WERI-Rb-1 (cell line): ENCODE measurements at regions not wholly inside any gene's neighbourhood (a gene's known extent, or its start where the extent isn't known, plus 50 kb on each side); places are given as distances from the start of the nearest gene placed in this dataset.

ENCODE experiments used
- DNase-seq: peaks from one replicate; pipeline ENCODE4 v3.0.0-alpha.2; 2020
- H3K27ac ChIP-seq: fragments of 250-450 bp; sonication (Bioruptor Pico); 2 replicates; pipeline ENCODE4 v1.5.1; 2020; ENCODE audit warnings: mild to moderate bottlenecking, moderate library complexity
- H3K27me3 ChIP-seq: fragments of 250-450 bp; sonication (Bioruptor Pico); 2 replicates; pipeline ENCODE4 v1.5.1; 2021; ENCODE audit warnings: mild to moderate bottlenecking, low read depth, moderate library complexity; ENCODE audit not compliant: insufficient read depth, severe bottlenecking
- H3K36me3 ChIP-seq: fragments of 250-450 bp; sonication (Bioruptor Pico); 2 replicates; pipeline ENCODE4 v1.5.1; 2020; ENCODE audit warnings: mild to moderate bottlenecking, moderate library complexity
- H3K4me3 ChIP-seq: 2 replicates; pipeline ENCODE4 v1.5.1; 2011; ENCODE audit warnings: low read depth, mild to moderate bottlenecking, control low read depth, low read length
- H3K9me3 ChIP-seq: fragments of 250-450 bp; sonication (Bioruptor Pico); 2 replicates; pipeline ENCODE4 v1.5.1; 2021; ENCODE audit warnings: mild to moderate bottlenecking, moderate library complexity; ENCODE audit not compliant: severe bottlenecking
- CTCF ChIP-seq: IDR thresholded peaks from 2 replicates; pipeline ENCODE4 v1.5.1; 2011; ENCODE audit warnings: low read depth, mild to moderate bottlenecking, control low read depth, inconsistent platforms, low read length

DNA sequence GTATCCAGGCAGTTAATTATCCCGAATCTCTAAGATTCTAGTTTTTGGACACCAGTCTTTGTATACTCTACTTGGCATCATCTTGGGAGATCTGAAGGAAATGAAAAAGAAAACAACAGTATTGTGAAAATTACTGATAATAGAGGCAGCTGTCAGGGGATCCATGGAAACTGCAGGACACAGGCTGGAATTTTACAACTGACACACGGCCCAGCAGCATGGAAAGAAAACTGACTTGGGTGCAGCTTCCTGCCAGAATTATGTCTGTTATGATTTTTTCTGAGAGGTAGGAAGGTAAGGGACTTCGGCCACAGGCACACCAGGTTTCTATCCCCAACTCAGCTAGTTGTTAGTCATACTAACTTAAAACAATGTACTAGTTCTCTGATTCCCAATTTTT, 57.7 kb upstream of the ERBB4 start:
- no peaks in the 10 kb centered on the region for H3K9me3 ChIP-seq
- no peaks in the 10 kb centered on the region for H3K27me3 ChIP-seq
- DNase-seq = no peak
- no peak for TF ChIP-seq CTCF
- no peaks in the 10 kb centered on the region for H3K36me3 ChIP-seq
- no peak overlapping the region for H3K27ac ChIP-seq
- H3K4me3 ChIP-seq = no peak overlapping the region

DNA sequence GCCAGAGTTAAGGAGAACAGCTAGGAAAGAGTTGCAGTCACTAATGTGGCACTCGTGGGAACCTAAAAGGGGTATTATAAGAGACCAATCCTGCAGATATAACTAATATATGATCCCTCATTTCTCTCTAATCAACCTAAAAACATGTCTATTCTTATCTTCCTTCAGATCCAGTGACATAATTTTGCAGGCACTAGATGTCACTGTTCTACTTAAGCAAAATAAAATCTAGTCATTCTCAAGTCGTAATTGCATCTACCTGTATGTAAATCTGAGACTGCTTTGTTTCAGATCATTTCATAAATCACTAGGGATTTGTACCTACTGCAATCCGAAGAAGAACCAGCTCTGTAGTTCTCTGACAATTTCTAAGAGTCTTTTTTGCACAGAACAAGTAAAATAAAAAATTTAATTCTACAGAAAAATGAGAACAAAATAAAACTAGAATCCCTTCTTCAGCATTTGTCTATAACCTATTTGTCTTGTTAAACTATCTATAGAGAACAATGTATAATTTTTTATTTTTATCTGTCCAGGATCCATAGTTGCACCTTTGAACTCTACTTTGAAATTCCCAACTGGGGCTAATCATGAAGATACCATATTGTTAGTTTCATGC, 56.5 kb upstream of the ERBB4 start:
- H3K36me3 ChIP-seq = no peaks in the 10 kb centered on the region
- H3K9me3 ChIP-seq = no peaks in the 10 kb centered on the region
- no peak overlapping the region for H3K27ac ChIP-seq
- no peaks in the 10 kb centered on the region for H3K27me3 ChIP-seq
- DNase-seq = no peak
- TF ChIP-seq CTCF = no peak
- no peak overlapping the region for H3K4me3 ChIP-seq

DNA sequence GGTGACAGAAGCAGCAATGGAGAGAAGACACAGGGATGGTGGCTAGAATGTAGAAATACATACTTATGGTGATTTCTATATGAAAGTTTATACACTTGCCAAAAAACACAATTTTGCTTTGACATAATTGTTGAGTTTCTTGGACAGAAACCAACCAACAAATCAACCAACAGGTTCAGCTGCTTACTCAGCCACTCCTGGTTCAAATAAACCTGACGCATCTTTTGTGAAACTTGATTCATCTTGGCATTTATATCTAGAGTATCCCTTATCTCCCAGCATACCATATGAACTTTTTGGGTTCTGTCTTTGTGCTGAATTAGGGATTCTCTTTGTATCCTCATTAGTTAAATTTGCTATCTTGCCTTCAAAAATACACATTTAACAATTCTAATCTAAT, 54.1 kb upstream of the ERBB4 start:
- no peaks in the 10 kb centered on the region for H3K36me3 ChIP-seq
- no peaks in the 10 kb centered on the region for H3K27me3 ChIP-seq
- H3K4me3 ChIP-seq = no peak overlapping the region
- no peak for DNase-seq
- no peak overlapping the region for H3K27ac ChIP-seq
- no peak for TF ChIP-seq CTCF
- H3K9me3 ChIP-seq = no peaks in the 10 kb centered on the region
